NB4 (cell line): ENCODE measurements at regions not wholly inside any gene's neighbourhood (a gene's known extent, or its start where the extent isn't known, plus 50 kb on each side); places are given as distances from the start of the nearest gene placed in this dataset.
A peak's percentile ranks its signal among the peaks of the same experiment; 100 is the strongest.

Experiments
- MAX ChIP-seq: IDR thresholded peaks from 2 replicates; pipeline ENCODE4 v1.6.1; 2011; ENCODE audit warnings: low read depth, low read length
- TF ChIP-seq, protein P1 (sequence below): IDR thresholded peaks from one replicate; pipeline ENCODE4 v1.5.1; 2012; ENCODE audit warnings: low read depth, low read length

- TF ChIP-seq, protein P1, sequence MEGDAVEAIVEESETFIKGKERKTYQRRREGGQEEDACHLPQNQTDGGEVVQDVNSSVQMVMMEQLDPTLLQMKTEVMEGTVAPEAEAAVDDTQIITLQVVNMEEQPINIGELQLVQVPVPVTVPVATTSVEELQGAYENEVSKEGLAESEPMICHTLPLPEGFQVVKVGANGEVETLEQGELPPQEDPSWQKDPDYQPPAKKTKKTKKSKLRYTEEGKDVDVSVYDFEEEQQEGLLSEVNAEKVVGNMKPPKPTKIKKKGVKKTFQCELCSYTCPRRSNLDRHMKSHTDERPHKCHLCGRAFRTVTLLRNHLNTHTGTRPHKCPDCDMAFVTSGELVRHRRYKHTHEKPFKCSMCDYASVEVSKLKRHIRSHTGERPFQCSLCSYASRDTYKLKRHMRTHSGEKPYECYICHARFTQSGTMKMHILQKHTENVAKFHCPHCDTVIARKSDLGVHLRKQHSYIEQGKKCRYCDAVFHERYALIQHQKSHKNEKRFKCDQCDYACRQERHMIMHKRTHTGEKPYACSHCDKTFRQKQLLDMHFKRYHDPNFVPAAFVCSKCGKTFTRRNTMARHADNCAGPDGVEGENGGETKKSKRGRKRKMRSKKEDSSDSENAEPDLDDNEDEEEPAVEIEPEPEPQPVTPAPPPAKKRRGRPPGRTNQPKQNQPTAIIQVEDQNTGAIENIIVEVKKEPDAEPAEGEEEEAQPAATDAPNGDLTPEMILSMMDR: no peak
- peak; percentile 51; the same call in 1 of the 2 replicates for TF ChIP-seq MAX
Observed at GRCh38 chr6:37102299-37103168, 67.4 kb upstream of the PIM1 start.
